ENCODE measurements at regions not wholly inside any gene's neighbourhood (a gene's known extent, or its start where the extent isn't known, plus 50 kb on each side); places are given as distances from the start of the nearest gene placed in this dataset.

DNA sequence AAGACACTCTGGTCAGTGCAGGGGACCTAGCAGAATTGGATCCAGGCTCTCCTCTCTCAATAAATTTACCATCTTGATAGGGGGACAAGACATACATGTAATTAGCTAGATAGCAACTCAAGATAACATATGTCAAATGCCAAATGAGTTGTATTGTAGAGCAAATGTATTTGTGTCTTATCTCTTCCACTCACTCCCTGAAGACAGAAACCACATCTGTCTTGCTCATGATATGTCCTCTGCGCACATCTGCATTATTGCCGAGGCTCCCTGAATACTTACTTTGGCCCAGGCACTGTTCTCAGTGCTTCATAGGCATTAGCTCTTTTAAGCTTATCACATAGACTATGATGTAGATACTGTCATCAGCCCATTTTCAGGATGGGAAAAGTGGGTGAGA lies 122.9 kb upstream of the GATA6 start:
- no peak for TF ChIP-seq CTCF (IDR thresholded peaks at IDR 0.05; ENCODE audit: poor library complexity)
- TF ChIP-seq EZH2phosphoT487 (IDR thresholded peaks at IDR 0.05; ENCODE audit: low read depth, severe bottlenecking, unreplicated experiment) = no peak
- TF ChIP-seq EZH2 (IDR thresholded peaks at IDR 0.05; ENCODE audit: borderline replicate concordance) = no peak

Data from hepatocyte (in vitro differentiated cells).